Chondrocyte (in vitro differentiated cells): ENCODE measurements at regions not wholly inside any gene's neighbourhood (a gene's known extent, or its start where the extent isn't known, plus 50 kb on each side); places are given as distances from the start of the nearest gene placed in this dataset.

Source experiments
- DNase-seq: peaks from one replicate; pipeline ENCODE4 v3.0.0; 2021; ENCODE audit warnings: mixed read lengths, low spot score
- H3K27ac Mint-ChIP-seq: one replicate; pipeline ENCODE4 v1.8.0; 2021; ENCODE audit warnings: mild to moderate bottlenecking, moderate library complexity, mixed read lengths; ENCODE audit not compliant: unreplicated experiment
- H3K27me3 Mint-ChIP-seq: 2 replicates; pipeline ENCODE4 v1.8.0; 2021; ENCODE audit warnings: low read depth, mixed read lengths
- H3K36me3 Mint-ChIP-seq: 2 replicates; pipeline ENCODE4 v1.8.0; 2021; ENCODE audit warnings: low read depth, mixed read lengths
- H3K4me1 Mint-ChIP-seq: 2 replicates; pipeline ENCODE4 v1.8.0; 2021; ENCODE audit warnings: low read depth, mild to moderate bottlenecking, mixed read lengths
- H3K4me3 Mint-ChIP-seq: one replicate; pipeline ENCODE4 v1.8.0; 2021; ENCODE audit warnings: mild to moderate bottlenecking, moderate library complexity, mixed read lengths; ENCODE audit not compliant: unreplicated experiment
- H3K9me3 Mint-ChIP-seq: 2 replicates; pipeline ENCODE4 v1.8.0; 2021; ENCODE audit warnings: low read depth, mixed read lengths
- TF ChIP-seq, protein P1 (sequence below): fragments of 200-600 bp; sonication (generic); IDR thresholded peaks from 2 replicates; pipeline ENCODE4 v1.5.0; 2021; ENCODE audit warnings: antibody characterized with exemption, mild to moderate bottlenecking, moderate library complexity

DNA sequence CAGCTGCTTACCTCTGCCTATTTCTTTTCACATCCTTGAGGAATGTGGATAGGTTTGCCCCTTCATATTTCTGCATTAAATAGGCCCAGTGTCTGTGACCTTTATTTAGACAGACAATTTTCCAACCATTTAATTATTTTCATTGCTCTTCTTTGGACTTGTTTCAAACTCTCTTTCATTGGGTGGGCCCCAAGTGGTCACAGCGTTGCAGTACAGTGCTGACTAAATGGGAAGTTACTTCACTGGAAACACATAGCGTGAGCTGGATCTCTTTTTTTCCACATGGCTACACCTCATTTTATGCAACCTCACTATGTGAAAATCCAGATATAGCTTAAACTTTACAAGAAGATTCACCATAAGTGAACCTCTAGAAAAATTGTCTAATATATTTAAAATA lies 438.9 kb downstream of the ADAMTS20 start:
- H3K27ac Mint-ChIP-seq: peak overlapping the region; percentile 33
- H3K9me3 Mint-ChIP-seq: peaks cover 20% of the 10 kb centered on the region
- DNase-seq: no peak
- peaks cover 29% of the 10 kb centered on the region for H3K4me1 Mint-ChIP-seq
- H3K4me3 Mint-ChIP-seq: no peak overlapping the region
- TF ChIP-seq, protein P1, sequence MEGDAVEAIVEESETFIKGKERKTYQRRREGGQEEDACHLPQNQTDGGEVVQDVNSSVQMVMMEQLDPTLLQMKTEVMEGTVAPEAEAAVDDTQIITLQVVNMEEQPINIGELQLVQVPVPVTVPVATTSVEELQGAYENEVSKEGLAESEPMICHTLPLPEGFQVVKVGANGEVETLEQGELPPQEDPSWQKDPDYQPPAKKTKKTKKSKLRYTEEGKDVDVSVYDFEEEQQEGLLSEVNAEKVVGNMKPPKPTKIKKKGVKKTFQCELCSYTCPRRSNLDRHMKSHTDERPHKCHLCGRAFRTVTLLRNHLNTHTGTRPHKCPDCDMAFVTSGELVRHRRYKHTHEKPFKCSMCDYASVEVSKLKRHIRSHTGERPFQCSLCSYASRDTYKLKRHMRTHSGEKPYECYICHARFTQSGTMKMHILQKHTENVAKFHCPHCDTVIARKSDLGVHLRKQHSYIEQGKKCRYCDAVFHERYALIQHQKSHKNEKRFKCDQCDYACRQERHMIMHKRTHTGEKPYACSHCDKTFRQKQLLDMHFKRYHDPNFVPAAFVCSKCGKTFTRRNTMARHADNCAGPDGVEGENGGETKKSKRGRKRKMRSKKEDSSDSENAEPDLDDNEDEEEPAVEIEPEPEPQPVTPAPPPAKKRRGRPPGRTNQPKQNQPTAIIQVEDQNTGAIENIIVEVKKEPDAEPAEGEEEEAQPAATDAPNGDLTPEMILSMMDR: peak; percentile 52
- no peaks in the 10 kb centered on the region for H3K36me3 Mint-ChIP-seq
- H3K27me3 Mint-ChIP-seq: no peaks in the 10 kb centered on the region

DNA sequence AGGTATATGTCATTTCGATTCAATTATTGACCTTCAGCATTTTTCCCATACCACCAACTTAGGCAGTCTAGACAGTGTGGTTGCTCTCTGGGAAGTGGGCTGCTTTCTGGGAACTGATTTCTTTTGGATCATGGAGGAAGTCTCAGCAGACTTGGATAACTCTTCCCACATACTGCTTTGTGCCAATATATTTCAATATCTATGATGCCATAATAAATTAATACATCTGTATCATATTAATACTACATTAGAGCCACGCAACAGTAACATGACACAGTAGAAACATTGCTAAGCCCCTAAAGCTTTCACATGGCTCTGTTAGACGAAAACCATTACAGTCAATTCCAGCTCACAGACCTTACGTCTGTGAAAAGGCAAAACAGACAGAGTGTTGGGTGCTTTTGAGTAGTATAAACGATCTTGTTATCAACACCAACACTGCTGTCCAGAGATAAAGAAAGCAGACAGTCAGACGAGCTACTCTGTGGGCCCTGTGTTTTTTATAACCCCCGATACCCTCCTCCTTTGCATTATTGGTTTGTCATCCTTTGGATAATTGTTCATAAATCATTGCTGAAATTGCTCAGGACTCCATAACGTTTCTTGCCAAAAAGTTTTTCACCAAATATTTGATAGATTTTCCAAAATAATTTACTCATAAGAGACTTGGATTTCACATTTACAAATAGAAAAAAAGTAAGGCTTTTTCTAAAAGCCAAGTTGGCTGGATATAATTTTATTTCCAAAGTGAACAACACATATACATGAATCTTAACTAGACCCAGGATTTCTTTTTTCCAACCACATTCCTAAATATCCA lies 439.7 kb downstream of the ADAMTS20 start:
- H3K27me3 Mint-ChIP-seq: no peaks in the 10 kb centered on the region
- DNase-seq: no peak
- H3K27ac Mint-ChIP-seq: peak overlapping the region; percentile 89
- peaks cover 32% of the 10 kb centered on the region for H3K4me1 Mint-ChIP-seq
- no peaks in the 10 kb centered on the region for H3K36me3 Mint-ChIP-seq
- H3K4me3 Mint-ChIP-seq: peak overlapping the region; percentile 61
- H3K9me3 Mint-ChIP-seq: peaks cover 16% of the 10 kb centered on the region
- TF ChIP-seq, protein P1: no peak

DNA sequence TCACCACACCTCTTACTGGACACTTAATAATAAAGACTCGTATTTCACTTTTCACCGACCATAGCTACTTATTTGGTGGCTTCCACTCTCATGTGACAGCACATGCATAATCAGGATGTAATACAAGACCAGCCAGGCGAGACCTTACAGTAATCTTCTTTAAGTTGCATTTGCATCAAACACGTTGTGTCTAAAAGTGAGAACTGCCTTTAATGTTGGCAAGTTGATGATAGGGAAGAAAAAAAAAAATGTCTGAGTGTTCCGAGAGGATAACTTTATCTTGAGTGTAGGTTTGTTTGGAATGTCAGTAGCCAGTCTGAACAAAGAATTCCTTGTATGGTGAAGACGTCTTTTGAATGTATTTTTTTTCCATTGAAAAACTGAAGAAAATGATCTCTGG lies 440.4 kb downstream of the ADAMTS20 start:
- H3K4me1 Mint-ChIP-seq: peaks cover 36% of the 10 kb centered on the region
- no peaks in the 10 kb centered on the region for H3K36me3 Mint-ChIP-seq
- TF ChIP-seq, protein P1: no peak
- peak overlapping the region; percentile 61 for H3K4me3 Mint-ChIP-seq
- peaks cover 16% of the 10 kb centered on the region for H3K9me3 Mint-ChIP-seq
- peak overlapping the region; percentile 89 for H3K27ac Mint-ChIP-seq
- no peaks in the 10 kb centered on the region for H3K27me3 Mint-ChIP-seq
- DNase-seq: no peak

DNA sequence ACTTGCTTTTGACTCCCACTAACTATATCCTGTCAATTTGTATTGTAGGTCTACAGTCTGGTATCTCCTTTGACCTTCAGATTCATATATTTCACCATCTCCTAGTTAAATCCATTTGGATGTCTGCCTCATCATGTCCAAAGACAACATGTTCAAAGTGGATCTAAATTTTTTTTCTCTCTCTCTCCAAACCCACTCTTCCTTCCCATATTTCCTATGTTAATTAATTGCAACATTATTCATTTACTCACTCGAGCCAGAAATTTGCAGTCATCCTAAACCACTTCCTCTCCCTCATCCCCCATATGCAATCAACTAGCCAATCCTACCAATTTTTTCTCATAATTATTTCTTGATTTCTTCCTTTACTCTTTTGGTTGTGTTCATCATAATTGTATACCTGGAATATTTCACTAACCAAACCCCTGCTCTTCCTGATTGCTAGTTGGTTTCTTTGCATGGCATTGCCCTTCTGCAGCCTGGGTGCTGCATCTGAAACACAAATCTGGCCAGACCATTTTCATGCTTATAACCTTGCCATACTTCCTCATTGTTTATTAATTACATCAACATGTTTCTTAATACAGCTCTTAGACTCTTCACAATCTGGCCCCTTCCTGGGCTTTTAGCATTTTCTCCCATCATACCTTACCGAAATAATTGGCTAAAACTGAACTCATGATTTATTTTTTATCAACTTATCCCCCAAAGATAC lies 442.2 kb downstream of the ADAMTS20 start:
- TF ChIP-seq, protein P1: no peak
- Mint-ChIP-seq H3K36me3 (no peaks in the 10 kb centered on the region), H3K4me3 (no peak overlapping the region), H3K27ac (no peak overlapping the region), H3K27me3 (no peaks in the 10 kb centered on the region), H3K4me1 (peaks cover 52% of the 10 kb centered on the region), H3K9me3 (peaks cover 13% of the 10 kb centered on the region)
- DNase-seq: no peak

DNA sequence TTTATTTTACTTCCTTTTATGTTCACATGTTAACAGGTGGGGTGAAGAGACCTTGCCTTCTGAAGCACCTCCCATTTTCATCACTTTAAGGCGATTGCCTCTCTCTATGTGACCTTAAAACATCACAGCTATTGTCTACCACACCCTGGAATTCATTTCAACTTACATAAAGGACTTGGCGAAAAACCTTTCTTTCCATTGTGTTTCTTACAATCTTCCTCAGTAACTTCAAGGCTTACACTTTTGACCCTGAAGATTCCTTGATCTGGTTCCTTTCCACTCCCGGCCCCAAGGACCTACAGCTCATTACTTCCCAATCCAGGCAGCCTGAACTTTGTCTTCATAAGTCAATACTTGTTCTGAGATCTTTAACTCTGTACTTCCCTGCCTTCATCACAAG lies 443.3 kb downstream of the ADAMTS20 start:
- TF ChIP-seq, protein P1: no peak
- peaks cover 59% of the 10 kb centered on the region for H3K4me1 Mint-ChIP-seq
- DNase-seq: no peak
- H3K27ac Mint-ChIP-seq: no peak overlapping the region
- H3K27me3 Mint-ChIP-seq: no peaks in the 10 kb centered on the region
- no peak overlapping the region for H3K4me3 Mint-ChIP-seq
- H3K36me3 Mint-ChIP-seq: no peaks in the 10 kb centered on the region
- peaks cover 13% of the 10 kb centered on the region for H3K9me3 Mint-ChIP-seq
